NCI-H526 (cell line): ENCODE measurements at regions not wholly inside any gene's neighbourhood (a gene's known extent, or its start where the extent isn't known, plus 50 kb on each side); places are given as distances from the start of the nearest gene placed in this dataset.

Experiments
- DNase-seq, 2 experiments: peaks; one replicate each; lab custom pipeline; 2025; lab: John Stamatoyannopoulos, UW

GRCh38 chr14:54175298-54175942 is 218.8 kb upstream of the BMP4 start:
- peak; percentile 60 to 91 for DNase-seq

GRCh38 chr14:54177019-54177418 is 219.8 kb upstream of the CDKN3 start:
- no peak for DNase-seq

DNA sequence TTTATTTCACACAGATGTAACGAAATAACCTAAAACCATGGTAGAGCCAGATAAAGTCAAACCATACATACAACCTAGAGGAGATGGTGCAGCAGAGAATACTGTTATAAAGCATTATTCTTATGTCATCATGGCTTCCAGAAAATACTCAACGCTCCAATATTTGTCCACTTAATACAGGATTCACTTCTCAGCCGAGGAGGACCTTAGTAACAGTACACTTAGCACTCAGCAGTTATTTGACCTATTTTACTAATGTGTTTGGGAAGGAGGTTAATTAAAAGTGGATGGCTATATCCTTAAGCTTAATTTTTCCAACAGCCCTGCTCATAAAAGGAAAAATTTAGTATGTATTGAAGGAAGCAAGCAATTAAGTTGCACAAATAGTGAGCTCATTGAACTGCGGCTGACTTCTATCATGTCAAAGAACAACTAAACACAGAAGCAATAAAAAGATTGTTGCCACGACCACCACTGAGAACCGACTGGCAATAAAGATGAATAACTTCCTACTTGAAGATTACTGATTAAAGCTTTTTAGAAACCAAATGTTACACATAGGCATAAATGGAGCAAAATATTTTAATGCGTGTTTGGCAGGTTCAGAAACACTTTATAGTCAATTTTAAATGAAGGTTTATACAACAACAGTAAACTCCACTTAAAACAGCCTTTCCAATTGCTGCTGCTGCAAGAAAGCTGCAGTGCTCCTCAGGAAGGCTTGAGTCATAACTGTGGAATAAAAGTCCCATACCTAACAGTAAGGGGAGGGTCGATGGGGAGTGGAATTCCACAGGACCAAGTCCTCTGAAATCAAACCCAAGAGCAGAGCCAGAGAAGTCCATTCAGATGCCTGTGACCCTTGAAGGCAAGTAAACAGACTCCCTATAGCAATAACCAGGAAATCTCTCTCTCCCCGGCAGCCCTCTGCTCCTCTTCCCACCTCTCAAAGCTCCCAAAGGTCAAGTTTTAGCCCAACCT is 218.9 kb upstream of the CDKN3 start:
- DNase-seq = no peak

- no peak for DNase-seq
Measured at GRCh38 chr14:54182419-54183045, 214.3 kb upstream of the CDKN3 start.

- peak in 1 of 2 experiments; percentile 3 for DNase-seq
Measured at GRCh38 chr14:54186821-54187763, 209.7 kb upstream of the CDKN3 start.

DNA sequence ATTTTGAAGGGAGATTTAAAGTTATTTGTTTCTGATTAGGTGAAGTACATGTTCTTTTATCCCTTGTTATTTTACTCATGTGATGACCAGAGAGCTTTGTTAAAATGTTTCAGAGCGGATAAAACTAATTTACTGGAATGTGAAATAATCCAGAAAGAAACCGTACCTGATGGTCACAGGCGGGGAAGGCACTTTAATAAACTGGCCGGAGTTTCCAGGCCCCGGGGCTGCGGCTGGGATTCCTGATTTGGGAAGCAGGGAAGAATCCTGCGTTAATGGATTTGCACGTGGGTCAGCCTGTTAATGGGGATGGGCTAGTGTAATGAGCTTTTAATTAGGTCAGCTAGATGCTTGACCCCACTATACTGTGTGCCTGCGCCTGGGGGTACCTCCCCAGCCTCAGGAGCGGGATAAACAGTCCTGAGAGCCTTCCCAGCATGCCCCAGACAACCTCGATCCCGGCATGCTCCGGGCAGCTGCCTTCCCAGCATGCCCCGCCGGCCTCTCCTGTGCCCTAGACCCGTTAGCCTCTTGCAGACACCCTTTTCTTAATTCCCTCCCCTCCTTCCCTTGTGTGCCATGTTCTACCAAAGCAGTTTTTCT is 208.6 kb upstream of the CDKN3 start:
- no peak for DNase-seq

DNA sequence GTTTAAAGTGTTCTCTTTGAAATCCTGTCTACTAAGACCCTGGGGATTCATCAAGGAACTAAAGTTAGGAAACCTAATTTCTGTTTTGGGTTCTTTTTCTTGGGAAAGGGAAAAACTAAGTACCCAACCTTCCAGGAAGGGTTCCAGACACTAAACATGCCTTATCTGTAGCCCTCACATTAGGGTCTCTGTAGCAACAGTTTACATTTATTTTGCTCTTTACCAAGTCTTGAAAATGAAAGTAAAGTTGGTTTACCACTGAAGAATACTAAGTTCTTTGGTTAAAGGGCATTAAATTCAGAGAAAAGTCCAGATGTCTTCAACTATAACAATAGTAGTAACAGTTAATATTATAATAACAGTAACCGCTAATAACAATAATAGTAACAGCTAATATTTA is 207.5 kb upstream of the CDKN3 start:
- DNase-seq = no peak

DNA sequence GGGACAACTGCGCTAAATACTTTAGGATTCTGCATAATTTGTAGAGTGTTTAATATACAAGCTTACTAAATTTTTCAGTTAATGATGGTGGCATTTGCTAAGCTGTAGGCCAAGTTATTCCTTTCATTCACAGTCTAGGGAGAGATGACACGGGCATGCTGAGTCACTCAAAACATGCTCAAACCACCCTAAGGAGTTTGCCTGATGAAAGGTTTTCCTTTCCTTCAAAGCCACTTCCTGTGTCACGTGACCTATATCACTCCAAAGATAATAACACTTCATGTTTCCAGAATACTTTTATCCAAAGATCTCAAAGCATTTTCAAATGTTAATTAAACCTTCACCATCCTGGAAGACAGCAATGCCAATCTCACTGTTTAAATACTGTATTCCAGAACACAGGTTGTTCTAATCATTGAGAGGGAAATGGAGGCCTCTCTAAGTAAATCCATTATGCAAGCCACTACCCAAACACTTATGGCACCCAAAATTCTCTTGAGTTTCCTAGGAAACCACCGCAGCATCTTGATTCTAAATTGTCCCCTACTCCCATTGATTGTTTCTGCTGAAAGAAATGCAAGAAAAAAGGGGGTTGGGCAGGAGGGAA is 207.0 kb upstream of the CDKN3 start:
- no peak for DNase-seq

DNA sequence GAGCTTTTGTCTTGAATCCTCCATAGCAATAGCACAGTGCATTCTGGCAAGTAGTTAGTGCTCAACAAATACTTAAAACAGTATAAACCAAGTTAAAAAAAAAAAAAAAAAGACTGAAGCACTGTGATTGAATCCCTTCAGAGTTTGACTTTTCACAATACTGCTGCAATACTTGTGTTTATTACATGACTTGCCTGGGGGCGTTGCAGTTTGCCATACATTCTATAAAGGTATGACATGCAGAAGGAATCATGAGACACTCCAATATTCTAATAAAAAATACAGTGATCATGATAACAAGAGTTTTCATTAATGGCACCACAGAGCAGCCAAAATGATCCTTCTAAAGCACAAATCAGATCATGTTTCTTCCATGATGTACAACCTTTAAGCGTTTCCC is 205.0 kb upstream of the CDKN3 start:
- no peak for DNase-seq

- no peak for DNase-seq
Measured at GRCh38 chr14:54192610-54193009, 204.2 kb upstream of the CDKN3 start.

DNA sequence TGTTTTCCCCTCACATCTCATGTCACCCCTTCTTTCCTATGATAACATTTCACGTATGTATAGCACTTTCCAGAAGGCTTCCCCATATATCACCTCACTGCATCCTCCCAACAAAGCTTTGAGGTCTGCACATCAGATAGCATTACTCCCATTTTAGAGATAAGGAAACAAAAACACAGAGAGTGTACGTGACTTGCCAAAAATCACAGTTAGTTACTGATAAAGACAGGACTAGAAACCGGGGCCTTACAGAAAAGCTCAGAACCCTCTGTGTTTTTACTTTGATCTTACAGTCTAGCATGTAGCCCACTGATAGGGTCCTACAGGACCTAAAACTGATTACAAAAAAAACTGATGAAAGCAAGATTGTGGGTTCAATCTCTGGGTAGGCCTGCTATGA is 202.9 kb upstream of the CDKN3 start:
- no peak for DNase-seq

DNA sequence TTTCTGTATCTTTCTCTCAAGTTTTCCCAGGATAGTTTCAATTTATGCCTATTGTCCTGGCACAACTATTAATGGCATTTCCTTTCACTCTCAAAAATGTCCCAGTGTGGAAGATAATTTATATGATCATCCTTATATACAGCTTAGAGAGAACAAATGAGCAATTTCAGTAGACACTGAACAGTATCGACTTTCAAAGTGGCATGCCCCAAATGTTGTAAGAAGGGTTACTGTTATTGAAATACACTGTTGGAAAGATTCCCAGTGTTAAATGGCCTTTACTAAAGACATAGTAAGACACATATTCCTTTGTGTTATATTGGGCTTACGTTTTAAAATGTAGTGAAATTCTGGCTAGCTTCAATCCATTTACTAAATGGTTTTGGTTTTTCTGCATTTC is 202.3 kb upstream of the CDKN3 start:
- no peak for DNase-seq

DNA sequence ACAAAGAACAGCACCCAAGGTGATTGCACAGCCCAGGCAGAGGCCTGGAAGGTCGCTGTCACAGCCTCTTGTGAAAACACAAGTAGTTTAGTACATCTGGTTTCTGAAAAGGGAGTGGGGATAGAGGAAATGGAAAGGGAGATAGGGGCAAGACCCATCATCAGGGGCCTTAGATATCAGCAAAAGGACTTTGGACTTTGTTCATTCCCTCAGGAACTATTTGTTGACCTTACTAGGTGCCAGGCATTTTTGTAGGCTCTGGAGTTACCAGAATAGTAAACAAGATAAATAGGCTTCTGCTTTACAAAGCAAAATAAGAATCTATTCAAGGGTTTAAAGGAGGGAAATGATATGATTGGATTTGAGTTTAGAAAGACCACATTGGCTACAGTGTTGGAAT is 199.4 kb upstream of the CDKN3 start:
- no peak for DNase-seq

DNA sequence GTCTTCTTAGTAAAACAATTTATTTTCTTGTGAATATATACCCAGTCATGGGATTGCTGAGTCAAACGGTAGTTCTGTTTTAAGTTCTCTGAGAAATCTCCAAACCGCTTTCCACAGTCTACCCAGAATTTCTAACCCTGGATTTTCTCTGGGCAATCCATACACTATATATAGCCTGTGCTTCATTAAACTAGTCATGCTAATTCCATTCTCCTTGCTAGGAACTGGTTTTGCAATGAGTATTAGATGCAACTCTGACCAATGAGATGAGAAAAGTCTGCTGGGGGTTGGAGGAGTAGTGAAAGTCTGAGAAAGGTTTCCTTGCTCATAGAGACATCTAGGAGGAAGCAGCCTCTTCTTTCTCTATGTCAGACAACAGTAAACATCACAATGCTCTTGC is 196.1 kb upstream of the CDKN3 start:
- DNase-seq = no peak

DNA sequence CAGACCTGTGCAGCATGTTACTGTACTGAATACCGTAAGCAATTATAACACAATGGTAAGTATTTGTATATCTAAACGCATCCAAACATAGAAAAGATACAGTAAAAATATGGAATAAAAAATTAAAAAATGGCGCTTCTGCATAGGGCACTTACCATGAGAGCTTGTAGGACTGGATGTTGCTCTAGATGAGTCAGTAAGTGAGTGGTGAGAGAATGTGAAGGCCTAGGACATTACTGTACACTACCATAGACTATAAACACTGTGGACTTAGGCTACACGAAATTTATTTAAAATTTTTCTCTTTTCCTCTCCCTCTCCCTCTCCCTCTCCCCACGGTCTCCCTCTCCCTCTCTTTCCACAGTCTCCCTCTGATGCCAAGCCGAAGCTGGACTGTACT is 194.5 kb upstream of the CDKN3 start:
- no peak for DNase-seq

DNA sequence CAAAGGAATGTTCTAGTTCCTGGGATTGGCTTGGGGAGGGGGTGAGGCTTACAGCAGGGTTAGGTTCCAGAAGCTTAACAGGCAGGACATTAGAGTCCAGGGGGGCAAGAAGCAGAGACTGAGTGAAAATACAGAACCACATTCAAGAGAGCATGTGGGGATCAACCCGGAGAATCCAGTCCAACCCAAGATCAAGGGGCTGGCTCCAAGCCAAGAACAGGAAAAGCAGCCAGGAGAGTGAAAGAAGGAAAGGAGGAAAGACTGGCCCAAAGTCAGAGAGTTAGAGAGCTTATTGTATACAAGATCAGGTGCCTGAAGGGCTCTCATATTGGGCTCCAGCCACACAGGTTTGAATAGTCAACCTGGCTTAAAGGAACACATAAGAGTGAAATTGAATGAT is 190.3 kb upstream of the CDKN3 start:
- DNase-seq = no peak

DNA sequence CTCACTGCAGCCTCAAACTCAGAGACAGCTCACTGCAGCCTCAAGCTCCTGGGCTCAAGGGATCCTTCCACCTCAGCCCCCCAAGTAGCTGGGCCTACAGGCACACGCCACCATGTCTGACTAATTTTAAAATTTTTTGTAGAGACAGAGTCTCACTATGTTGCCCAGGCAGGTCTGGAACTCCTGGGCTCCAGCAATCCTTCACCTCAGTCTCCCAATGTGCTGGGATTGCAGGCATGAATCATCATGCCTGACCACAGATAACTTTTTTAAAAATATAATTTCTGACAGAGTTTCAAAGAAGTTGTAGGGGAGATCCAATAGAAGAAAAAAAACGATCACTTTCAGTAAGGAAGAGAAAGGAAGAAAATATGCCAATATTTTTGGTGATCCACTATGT is 189.7 kb upstream of the CDKN3 start:
- DNase-seq = no peak

DNA sequence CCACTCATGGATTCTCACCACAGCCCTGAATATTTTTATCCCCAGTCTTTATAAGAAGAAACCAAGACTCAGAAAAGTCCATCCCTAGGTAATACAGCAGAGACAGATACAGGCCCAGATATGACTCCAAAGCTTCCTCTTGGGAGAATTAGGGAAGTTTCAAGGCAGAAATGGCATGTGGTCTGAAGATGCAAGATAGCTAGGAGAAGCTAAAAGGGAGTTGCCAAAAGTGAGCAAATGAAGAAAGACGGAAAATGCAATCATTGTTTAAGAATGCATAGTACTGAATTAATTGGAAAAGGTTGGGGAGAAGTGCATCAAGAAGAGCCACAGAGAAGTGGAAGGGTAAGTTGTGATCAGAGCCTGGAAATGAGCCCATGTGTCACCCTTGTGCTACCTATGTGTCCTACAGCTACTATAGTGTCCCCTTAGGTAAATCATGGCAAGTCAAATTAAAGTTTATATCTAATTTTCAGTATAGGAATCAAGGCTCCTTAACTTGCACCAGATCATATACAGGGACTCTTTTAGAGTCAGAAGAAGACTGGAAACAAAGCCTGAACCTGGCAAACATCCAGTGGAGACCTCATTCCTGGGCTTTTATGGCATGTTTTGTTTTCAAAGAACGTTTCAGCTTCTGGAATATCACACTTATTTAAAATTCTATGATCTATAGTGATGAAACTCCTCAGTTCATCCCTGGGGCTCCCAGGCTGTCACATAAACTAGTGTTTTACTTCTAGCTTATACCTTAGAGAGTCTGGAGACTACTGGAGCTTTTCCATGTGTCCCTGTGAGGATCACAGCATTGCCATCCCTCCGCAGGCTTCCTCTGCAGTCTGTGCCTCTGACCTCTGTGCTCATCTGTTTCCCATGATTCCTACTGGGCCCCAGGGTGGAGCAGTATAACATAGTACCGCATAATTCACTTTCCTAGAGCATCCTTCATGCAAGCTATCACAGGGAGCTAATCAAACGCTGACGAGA is 189.0 kb upstream of the CDKN3 start:
- DNase-seq = no peak

DNA sequence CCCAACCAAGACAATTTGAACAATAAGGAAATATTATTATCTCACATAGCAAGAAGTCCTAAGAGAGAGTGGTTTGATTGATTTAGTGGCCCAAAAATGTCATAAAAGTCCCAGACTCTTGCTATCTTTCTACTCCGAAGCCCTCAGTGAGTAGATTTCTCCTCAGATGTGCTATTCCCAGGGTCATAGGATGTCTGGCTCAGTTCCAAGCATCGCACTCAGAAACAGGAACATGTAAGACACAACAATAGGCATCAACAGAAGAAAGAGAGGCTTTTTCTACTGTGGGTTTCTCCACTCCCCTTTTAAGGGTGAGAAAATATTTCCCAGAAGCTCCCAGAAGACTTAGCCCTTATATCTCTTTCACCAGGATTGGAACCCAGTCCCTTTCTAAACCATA is 188.1 kb upstream of the CDKN3 start:
- DNase-seq = no peak
